Epithelial cell of prostate (primary cell): ENCODE measurements at regions not wholly inside any gene's neighbourhood (a gene's known extent, or its start where the extent isn't known, plus 50 kb on each side); places are given as distances from the start of the nearest gene placed in this dataset.
"Not testable (repeated sequence)": the region's sequence is repeated elsewhere in the genome, so short reads cannot be mapped to it uniquely, and the experiment has no call there.

Source experiments
- DNase-seq: peaks from one replicate; pipeline ENCODE4 v3.0.0-alpha.2; 2011; ENCODE audit warnings: low read depth, low spot score
- H3K27ac ChIP-seq: fragments of 450-650 bp; 2 replicates; pipeline ENCODE4 v1.5.1; 2017; ENCODE audit warnings: mild to moderate bottlenecking

DNA sequence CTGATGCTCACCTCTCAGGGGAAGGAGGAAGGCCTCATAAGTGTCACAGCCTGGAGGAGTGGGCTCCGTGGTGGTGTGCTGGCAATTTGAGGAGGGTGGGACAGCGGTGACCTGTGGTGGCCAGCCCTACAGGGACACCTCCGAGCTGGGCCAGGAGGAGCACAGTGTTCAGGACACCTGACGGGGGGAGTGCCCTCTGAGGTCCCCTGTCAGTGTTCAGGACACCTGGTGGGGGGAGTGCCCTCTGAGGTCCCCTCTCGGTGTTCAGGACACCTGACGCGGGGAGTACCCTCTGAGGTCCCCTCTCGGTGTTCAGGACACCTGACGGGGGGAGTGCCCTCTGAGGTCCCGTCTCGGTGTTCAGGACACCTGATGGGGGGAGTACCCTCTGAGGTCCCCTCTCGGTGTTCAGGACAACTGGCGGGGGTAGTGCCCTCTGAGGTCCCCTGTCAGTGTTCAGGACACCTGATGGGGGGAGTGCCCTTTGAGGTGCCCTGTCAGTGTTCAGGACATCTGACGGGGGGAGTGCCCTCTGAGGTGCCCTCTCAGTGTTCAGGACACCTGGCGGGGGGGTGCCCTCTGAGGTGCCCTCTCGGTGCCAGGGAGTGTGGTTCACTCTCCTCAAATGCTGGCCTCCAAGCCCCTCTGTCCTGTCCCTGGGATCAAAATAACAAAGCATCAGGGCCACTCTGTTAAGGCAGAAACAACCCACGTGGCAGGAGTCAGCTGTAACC, 73.4 kb upstream of the ZNF469 start:
- no peak for DNase-seq
- no peak overlapping the region for H3K27ac ChIP-seq

DNA sequence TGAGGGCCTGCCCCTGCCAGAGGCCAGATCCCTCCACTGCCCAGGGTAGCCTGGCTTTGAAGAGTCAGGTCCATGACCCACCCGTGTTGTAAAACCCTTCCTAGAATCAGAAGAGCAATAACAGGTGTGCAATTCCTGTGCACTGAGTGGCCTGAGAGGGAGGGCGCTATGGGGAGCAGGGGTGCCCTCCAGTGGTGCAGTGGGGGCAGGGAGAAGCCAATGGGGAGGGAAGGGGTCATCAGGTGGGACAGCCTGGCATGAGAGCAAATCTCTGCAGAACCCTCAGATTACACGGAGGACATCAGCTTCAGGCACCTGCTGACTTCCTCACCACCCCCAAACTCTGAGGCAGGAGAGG, 72.9 kb upstream of the ZNF469 start:
- no peak overlapping the region for H3K27ac ChIP-seq
- no peak for DNase-seq

DNA sequence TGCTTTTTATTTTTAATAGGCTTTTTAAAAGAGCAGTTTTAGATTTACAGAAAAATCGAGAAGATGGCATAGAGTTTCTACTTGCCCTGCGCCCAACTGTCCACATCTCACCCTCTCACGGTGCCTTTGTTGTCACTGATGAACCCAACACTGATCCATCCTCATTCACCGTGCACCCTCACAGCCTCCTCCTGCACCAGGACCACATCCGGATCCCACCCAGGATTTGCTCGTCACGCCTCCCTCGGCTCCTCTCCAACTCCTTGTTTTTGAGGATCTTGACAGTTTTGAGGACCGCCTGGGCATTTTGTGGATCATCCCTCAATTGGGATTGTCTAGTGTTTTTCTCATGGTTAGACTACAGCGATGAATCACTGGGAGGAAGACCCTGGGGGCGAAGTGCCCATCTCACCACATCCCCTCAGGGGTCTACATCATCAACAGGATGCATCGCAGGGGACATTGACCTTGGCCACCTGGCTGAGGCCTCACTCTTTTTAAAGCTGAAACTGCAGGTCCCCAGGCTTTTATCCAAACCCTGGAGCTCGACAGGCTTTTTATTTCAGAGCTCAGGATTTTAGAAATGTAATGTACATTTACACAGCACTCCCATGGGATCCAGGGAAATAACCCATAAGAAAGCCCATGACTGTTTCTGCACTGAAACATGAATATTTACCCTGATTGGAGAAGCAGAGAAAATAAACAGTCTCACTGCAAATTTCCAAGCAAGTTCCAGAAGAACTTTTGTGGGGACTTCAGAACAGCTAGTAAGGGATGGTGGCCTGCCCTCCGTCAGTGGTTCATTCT, 71.8 kb upstream of the ZNF469 start:
- H3K27ac ChIP-seq: no peak overlapping the region
- DNase-seq: no peak

DNA sequence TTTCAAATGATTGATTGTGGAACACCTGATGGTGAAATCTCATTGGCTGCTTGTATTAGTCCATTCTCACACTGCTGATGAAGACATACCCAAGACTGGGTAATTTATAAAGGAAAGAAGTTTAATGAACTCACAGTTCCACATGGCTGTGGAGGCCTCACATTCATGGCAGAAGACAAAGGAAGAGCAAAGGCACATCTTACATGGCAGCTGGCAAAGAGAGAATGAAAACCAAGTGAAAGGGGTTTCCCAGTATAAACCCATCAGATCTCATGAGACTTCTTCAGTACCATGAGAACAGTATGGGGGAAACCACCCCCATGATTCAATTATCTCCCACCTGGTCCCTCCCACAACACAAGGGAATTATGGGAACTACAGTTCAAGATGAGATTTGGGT, 70.9 kb upstream of the ZNF469 start:
- not testable (repeated sequence) for DNase-seq, H3K27ac ChIP-seq

DNA sequence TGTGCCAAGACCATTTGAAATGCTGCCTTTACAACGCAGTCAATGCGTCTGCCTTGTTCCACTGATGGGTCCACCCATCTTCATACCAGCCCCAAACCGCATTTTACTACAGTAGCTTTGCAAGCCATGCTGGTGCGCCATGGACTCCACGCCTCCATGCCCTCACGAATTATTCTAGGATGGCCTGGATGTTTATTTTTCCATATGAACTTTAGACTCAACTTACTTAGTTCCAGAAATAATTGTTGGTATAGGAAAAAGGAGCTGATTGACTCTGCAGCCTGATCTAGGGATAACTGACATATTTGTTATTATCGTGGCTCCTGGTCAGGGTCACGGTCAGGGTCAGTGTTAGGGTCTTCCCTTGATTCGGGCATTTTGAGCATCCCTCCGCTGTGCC, 70.0 kb upstream of the ZNF469 start:
- H3K27ac ChIP-seq: no peak overlapping the region
- no peak for DNase-seq

DNA sequence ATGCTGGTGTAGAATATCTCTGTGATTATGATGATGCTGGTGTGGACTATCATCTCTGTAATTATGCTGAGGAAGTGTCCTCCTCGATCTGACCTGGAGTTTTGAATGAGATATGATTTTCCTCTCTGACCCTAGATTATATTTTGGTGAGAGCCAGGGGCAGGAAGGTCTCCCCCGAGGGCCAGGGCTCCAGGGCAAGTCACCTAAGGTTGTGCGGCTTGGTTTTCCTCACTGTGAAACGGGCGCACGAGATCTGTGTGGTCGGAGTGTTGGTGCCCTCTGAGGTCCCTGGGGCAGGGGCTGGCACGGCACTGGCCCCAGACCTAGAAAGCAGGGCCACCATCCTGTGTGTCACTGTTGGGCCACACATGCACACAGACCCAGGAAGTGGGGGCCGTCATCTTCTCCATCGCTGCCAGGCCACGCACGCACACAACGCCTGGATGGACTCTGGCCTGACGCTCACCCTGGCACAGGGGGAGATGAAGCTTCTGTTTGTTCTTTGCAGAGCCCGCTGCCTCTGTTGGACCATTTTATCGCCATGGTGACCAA, 67.7 kb upstream of the ZNF469 start:
- no peak for DNase-seq
- no peak overlapping the region for H3K27ac ChIP-seq

DNA sequence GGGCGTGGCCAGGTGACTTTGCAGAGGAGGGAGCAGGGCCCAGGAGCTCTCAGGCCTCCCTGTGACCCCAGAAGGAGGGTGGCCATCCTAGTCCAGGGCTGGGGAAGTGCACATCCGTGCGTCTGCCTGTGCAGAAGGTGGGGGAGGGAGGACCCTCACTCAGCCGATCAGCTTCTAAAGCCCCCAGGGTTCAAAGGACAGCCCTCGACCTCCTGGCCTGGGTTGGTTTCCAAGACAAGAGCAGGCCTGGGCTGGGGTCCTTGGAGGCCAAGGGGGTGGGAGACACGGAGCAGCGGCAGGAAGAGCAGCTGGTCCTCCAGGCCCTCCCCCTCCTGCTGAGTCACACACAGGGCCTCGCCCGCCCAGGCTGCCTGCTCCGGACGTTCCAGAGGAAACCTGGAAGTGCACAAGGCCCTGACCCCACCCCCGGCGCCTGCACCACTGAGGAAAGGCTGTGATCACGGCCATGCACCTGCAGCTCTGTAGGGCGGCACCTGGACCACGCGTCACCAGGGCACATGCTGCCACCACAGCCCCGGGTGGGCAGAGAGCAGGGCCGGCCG, 67.1 kb upstream of the ZNF469 start:
- no peak for DNase-seq
- H3K27ac ChIP-seq: peak overlapping the region; percentile 10

DNA sequence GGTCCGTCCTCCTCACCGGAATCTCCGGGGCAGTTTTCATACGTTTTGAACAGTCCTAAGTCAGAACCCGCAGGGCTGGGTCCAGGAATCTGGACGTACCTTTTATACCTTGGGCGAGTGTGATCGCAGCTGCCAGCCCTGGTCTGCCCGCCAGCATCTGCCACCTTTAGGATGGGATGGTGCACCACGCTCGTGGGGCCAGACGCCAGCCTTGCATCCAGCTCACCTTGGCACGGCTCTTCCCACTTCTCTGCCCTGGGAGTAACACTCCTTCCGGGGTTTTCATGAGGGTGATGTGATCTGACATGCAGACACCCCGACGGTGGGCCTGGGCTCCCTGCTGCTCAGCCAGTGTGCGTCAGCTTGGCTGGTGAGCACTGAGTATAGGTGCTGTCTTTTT, 66.6 kb upstream of the ZNF469 start:
- DNase-seq: no peak
- peak overlapping the region; percentile 10 for H3K27ac ChIP-seq

DNA sequence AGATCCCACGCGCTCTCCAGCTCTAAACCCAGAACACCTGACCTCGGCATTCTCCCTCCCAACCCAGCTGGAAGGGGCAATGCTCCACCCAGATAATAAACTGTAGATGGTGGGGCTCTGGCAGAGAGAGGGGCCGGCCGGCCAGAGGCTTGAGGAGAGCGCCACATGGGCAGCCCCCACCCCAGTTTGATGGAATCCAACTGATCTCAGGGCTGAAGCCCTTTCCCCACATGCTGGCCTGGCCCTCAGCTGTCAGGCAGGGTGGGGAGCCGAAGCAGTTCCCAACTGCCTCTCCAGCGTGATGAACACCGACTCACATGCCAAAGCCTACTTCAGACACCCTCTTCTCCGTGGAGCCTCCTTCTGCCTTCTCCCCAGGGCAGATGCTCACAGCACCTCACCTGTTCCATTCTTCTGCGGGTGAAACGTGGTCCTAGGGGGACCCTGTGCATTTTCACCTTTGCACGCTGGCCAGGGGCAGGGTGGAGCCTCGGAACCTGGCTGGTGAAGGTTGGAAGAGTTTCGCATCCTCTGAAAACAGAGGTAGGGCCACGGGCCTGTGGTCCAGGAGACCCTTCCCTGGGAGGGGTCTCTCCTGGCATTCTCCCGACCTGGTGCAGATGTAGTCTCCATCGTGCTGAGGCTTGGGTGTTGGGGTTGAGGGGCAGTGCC, 65.7 kb upstream of the ZNF469 start:
- no peak overlapping the region for H3K27ac ChIP-seq
- no peak for DNase-seq

DNA sequence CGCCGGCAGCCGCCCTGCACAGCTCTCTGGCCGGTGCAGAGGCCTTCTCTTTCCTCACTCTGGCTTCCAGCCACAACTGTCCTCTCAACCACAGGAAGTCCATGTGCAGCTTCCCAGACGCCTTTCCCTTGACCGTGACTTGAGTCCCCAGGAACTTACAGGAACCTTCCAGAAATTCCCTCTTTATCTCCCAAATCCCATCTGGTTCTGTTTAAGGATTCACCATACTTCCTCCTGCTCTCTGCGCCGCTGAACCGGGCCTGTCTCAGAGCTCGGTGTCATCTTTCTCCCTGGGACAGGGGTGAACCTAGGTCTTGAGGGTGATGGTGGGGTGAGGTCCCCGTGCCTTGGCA, 65.2 kb upstream of the ZNF469 start:
- no peak for DNase-seq
- H3K27ac ChIP-seq: no peak overlapping the region

DNA sequence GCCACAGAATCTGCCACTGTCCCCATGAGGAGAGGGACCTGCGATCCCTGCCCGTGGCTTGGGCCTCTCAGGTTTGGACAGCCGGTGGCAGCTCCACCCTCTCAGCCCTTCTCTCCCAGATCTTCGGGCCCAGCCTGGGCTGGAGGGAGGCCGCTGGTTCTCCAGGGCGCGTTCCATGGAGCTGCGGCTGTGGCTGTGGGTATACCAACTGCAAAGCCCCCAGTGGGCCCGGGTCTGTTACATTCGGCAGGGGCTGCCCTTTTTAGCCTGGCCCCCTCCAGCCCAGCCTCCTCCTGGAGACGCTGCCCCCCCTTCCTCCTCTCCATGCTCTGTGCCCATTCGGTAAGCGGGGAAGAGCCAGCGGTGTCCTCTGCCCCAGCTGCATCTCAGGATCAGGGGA, 64.7 kb upstream of the ZNF469 start:
- DNase-seq: no peak
- no peak overlapping the region for H3K27ac ChIP-seq

DNA sequence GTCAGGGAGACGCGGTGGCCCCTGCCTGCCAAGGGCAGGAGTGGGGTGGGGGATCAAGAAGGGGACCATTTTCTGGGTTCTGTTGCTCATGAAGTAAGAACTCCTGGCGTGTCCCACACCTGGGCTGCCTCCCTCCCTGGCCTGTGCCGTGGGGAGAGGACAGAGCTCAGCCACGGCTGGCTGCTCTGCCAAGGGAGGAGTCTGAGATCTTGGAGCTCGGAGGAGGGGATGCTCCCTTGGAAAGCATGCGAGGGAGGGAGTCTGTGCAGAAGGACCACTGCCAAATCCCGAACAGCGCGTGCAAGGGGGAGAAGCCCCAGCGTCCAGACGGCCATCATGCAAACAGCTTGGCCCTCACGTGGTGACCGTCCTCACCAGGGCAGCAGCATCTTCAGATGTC, 64.2 kb upstream of the ZNF469 start:
- no peak overlapping the region for H3K27ac ChIP-seq
- DNase-seq: no peak

DNA sequence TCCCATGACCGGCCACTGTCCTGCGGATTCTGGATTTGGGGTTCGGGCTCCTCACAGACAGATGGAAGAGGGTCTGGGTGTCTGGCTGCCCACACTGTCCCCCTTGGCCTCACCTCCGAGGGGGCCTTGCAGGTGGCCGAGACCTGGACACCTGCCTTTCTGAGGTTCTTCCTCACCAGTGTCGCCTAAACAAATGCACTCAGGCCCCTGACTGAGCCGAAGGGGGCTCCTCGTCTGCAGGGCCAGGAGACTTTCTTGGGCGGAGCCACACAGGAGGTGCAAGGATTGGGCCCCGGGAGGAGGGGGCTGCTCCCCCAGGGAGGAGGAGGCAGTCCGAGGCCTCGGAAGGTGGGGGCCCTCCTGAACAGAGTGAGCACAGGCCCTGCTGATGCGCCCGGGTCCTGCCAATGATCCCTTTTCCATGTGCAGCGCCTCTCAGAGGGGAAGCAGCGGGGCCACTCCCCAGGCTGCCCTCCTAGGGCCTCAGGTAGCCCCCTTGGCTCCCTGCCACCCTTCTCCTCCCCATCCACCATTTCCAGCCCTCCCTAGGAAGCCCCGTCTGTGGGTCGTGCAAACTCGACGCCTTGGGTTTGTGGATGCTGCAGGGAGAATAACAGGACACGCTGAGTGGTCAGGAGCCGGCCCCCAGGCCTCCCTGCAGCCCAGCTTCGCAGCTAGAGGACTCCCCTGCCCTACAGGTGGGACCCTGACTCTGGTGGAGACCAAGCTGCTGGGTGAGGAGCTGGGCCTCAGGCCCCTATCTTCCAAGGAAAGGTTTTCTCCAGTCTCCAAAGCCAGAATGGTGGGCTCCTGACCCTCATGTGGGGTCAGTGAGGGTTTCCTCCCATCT, 63.4 kb upstream of the ZNF469 start:
- no peak for DNase-seq
- no peak overlapping the region for H3K27ac ChIP-seq

DNA sequence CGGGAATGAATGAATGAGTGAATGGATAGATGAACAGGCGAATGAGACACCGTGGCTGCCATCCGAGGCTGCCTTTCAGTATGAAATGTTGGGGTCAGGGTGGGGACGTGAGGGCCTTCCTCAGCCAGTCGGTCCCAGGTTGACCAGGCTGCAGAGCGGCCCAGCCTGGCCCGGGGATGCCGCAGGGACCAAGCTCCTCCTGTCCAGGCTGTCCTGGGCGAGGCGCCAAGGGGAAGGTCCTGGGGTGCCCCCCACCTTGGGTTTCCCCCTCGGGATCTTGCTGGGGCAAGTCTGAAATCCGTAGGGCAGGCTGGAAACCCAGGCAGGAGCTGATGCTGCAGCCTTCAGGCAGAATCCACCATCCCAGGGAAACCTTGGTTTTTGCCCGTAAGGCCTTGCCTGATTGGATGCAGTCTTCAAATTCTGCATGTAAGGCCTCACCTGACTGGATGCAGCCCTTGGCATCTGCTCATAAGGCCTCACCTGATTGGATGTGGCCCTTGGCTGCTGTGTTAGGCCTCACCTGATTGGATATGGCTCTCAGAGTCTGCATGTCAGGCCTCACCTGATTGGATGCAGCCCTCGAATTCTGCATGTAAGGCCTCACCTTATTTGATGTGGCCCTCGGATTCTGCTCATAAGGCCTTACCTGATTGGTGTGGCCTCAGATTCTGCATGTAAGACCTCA, 61.7 kb upstream of the ZNF469 start:
- no peak overlapping the region for H3K27ac ChIP-seq
- DNase-seq: no peak

DNA sequence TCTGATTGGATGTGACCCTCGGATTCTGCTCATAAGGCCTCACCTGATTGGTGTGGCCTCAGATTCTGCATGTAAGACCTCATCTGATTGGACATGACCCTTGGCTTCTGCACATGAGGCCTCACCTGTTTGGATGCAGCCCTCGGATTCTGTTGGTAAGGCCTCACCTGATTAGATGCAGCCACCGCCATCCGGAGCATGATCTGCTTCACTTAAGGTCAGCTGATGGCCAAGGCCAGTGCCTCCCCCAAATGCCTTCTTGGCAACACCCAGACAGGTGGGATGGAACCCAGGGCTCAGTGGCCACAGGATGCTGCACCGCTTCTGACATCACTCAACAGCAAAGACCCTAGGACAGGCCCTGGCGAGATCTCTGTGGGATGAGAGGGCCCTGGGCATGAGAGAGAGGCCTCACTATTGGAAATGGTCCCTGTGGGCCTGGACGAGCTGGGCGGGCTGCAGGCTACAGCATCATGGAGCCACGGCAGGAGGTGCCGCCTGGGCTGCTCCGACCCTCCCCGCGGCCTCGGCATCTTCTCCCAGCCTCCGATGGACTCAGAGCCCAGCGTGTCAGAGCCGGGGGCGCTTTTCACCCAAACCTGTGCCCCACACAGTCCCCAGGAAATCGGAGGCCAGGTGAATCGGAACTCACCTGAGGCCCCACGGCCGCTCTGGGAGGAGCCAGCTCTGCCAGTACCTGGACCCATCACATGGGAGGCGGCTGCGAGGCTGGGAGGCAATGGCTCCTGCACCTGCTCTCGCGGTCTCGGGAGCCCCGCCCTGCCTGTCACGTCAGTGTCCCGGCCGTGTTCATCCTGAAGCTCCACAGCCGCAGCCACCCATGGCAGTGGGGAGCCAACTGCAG, 60.9 kb upstream of the ZNF469 start:
- no peak overlapping the region for H3K27ac ChIP-seq
- no peak for DNase-seq

DNA sequence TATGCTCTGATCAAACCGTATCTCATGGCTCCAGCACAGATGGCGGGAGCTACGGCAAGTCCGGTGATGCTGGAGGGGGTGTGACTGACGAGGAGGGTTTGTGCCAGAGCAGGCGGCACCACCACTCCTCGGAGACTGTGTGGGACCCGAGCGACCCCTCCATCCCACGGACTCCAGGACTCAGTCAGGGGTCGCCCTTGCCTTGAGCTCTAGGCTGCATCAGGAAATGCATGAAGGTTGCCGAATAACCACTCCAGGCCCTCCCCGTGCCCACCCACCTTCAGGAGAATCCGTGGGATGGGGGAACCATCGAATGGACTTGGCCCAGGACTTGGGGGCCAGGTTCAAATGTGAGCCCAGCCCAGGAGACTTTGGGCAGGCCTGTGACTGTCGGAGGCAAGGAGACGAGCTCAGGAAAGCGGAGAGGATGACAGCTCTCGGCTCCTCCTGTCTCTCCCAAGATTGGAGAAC, 60.2 kb upstream of the ZNF469 start:
- H3K27ac ChIP-seq: no peak overlapping the region
- DNase-seq: no peak

DNA sequence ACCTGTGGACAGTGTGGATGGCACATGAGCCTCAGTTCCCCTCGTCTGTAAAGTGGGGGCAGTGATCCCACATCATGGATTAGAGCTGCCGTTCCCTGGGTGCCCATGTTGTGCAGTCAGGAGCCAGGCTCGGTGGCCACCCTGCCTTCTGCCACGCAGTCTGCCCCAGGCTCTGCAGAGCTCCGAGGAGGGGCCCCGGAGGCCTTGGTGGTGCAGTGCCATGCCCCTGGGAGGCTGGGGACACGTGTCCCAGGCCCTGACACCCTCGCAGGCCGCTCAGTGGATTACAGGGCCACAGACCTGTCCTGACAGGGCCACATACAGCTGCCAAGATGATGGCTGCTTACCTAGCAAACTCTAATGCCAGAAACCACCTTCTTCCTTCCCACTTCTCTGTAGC, 59.7 kb upstream of the ZNF469 start:
- no peak overlapping the region for H3K27ac ChIP-seq
- DNase-seq: no peak

DNA sequence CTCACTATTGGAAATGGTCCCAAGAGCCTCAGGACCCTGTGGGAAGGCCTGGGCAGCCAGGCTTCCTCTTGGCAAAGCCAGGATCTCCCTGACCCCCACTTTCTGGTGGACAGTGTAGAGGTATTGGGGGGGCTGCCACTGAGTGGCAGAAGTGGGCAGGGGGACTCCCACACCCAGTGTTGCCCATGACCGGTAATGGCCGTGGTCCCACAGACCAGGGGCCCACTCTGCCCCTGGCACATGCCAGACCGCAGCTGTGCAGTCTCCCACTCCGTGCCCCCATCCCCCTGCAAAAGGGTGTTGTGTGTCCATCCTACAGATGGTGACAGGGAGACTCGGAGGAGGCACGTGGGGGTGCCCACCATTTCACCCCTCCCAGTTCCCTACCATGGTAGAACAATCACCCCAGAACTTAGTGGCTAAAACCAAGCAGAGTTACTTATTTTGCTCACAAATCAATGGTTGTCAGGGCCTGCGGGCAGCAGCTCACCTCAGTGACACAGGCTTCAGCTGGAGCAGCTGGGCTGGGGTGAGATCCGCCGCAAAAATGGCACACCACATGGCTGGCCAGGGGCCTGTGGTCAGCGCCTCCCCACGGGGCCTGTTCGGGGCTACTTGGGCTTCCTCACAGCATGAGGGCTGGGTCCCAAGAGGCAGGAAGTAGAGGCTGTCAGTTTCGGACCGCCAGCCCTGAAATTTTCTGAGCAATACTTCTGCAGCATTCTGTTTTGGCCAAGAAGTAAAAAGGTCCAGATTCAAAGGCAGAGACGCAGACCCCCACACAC, 59.0 kb upstream of the ZNF469 start:
- H3K27ac ChIP-seq: no peak overlapping the region
- no peak for DNase-seq
